GM12865 (cell line): ENCODE measurements at regions not wholly inside any gene's neighbourhood (a gene's known extent, or its start where the extent isn't known, plus 50 kb on each side); places are given as distances from the start of the nearest gene placed in this dataset.

Experiments
- DNase-seq: peaks from one replicate; pipeline ENCODE4 v3.0.0; 2010; ENCODE audit warnings: low read depth
- H3K4me3 ChIP-seq: 2 replicates; pipeline ENCODE4 v1.5.1; 2011; ENCODE audit warnings: mild to moderate bottlenecking, low read depth, low read length, control low read depth
- CTCF ChIP-seq: IDR thresholded peaks from 2 replicates; pipeline ENCODE4 v1.5.1; 2011; ENCODE audit warnings: low read length, control low read depth, low read depth, inconsistent platforms; ENCODE audit not compliant: insufficient read depth; ENCODE audit errors: missing control alignments

GRCh38 chr22:19615001-19615461, 90.8 kb upstream of the CLDN5 start:
- no peak for TF ChIP-seq CTCF
- H3K4me3 ChIP-seq = no peak overlapping the region
- DNase-seq = peak; percentile 37

DNA sequence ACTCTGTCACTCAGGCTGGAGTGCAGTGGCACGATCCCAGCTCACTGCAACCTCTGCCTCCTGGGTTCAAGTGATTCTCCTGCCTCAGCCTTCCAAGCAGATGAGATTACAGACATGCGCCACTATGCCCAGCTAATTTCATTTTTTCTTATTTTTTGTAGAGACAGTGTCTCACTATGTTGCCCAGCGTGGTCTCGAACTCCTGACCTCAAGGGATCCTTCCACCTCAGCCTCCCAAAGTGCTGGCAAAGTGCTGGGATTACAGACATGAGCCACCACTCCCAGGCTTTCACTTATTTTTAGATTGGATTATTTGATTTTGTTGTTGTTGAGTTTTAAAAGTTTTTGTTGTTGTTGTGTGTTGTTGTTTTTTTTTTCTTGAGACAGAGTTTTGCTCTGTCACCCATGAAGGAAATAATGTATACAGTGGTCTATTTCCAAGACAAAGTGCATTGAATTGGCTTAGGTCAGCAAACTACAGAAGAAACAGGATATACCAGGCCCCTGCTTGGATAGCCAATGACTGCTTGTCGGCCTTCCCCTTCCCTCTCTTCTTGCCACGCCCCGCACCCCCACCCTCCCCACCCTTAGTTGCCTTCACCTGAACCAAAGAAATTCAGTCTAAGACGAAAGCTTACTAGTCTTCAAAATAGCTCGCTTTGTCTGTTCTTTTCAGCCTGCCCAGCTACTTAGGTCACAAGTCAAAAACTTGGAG, 91.8 kb upstream of the CLDN5 start:
- DNase-seq = no peak
- TF ChIP-seq CTCF = no peak
- H3K4me3 ChIP-seq = no peak overlapping the region

DNA sequence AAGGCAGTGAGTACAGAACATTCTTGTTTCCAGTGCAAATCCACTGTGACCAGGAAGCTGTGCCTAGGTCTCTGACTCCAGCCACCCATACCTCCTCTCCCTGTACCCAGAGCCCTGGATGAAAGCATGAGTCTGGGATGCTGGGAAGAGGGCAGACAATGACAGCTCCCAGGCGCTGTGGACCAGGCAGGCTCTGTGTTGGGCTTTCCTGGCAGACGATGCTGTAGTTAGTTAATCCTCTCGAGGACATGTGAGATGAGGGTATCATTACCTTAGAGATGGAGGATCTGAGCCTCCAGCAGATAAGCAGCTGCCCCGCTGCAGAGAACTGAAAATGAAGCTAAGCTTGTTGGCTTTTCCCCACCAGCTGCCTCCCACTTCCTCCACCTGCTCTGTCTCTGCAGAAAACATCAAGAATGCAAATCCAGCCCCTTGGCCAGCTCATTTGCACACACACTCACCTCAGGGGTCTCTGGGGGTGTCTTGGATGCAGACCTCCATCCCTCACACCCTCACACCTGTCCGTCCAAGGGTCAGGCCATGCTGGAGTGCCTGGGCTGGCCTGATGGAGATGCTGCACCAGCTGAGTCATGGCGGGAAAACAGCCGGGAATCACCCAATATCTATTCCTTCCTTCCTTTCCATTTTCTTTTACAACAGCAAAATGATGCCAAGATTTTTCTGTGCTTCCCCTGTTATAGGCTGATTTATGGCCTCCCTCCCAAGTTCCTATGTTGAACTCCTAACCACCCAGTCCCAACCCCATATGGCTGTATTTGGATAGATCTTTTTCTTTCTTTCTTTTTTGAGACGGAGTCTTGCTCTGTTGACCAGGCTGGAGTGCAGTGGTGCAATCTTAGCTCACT, 94.9 kb upstream of the SEPTIN5 start:
- TF ChIP-seq CTCF = no peak
- H3K4me3 ChIP-seq = peak overlapping the region; percentile 16; the same call in 1 of the 2 replicates
- peak; percentile 83 for DNase-seq

GRCh38 chr22:19620742-19621371, 93.4 kb upstream of the SEPTIN5 start:
- no peak overlapping the region for H3K4me3 ChIP-seq
- TF ChIP-seq CTCF = no peak
- no peak for DNase-seq

- no peak for DNase-seq
- H3K4me3 ChIP-seq = no peak overlapping the region
Measured at GRCh38 chr22:19621373-19622060, 92.8 kb upstream of the SEPTIN5 start.

More at GRCh38 chr22:19621373-19622060, 92.8 kb upstream of the SEPTIN5 start:
- no peak for TF ChIP-seq CTCF
